ENCODE measurements at regions not wholly inside any gene's neighbourhood (a gene's known extent, or its start where the extent isn't known, plus 50 kb on each side); places are given as distances from the start of the nearest gene placed in this dataset.

DNA sequence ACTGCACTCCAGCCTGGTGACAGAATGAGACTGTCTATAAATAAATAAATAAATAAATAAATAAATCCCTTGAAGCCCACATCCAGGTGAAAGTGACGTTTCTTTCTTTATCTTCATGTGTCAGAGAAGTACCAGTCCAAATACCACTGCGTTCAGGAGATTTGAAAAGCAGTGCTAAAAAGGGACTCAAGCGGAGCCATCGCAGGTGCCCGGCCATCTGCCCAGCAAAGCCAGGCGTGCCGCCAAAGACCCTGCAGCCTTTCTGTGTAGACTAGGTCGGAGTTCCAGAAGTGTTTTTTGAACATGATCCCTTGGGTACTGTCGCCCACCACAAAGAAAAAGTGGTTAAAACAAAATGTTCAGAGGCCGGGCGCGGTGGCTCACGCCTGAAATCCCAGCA lies 65.7 kb upstream of the CEP85L start:
- SMC1A ChIA-PET (ENCODE audit: uncharacterized antibody, unreplicated experiment): no interaction called here
- H3K4me3 ChIP-seq: no peak overlapping the region
- no TSS peak for BruUV-seq (replicated peaks)
- H3K79me2 ChIP-seq (ENCODE audit: control insufficient read depth, insufficient read depth, low read length): no peaks in the 10 kb centered on the region
- H3K9me3 ChIP-seq (replicated peaks; ENCODE audit: control insufficient read depth, insufficient read depth, low read length): no peaks in the 10 kb centered on the region; the same call in 2 of the 3 replicates
- intact Hi-C loops (cut with micrococcal nuclease; ENCODE audit: unreplicated experiment): no loop called here
- H3K27me3 ChIP-seq (replicated peaks in 1 of 2; ENCODE audit: control insufficient read depth in 2 of 2, insufficient read depth in 2 of 2, low read length in 1 of 2): no peaks in the 10 kb centered on the region
- no peak overlapping the region for H3K9ac ChIP-seq (ENCODE audit: control insufficient read depth, insufficient read depth, low read length)
- H2AFZ ChIP-seq (ENCODE audit: control insufficient read depth, low read depth, low read length): no peak overlapping the region
- ATAC-seq (no peak), DNase-seq (ENCODE audit: low read depth, low spot score) (no peak), FAIRE-seq (no peak)
- H4K20me1 ChIP-seq (ENCODE audit: control insufficient read depth, insufficient read depth): no peaks in the 10 kb centered on the region
- in situ Hi-C loops (cut with MboI): no loop called here
- H3K27ac ChIP-seq (ENCODE audit: control insufficient read depth, insufficient read depth): no peak overlapping the region
- H3K4me2 ChIP-seq (ENCODE audit: control insufficient read depth, insufficient read depth): no peak overlapping the region
- H3K36me3 ChIP-seq (ENCODE audit: control insufficient read depth in 2 of 2, insufficient read depth in 2 of 2, low read length in 1 of 2): no peaks in the 10 kb centered on the region
- H3K4me1 ChIP-seq (ENCODE audit: control insufficient read depth, insufficient read depth, low read length): peaks cover 16% of the 10 kb centered on the region
- POLR2A ChIA-PET: no interaction called here
- 84% methylated on average over 13 of the region's 13 CpGs for WGBS (ENCODE audit: insufficient coverage, insufficient replicate concordance, low lambda C conversion rate, missing lambda C conversion rate)
- RAD21 ChIA-PET (ENCODE audit: unreplicated experiment): no interaction called here
- CTCF ChIA-PET: no interaction called here
- TF ChIP-seq, protein P1, sequence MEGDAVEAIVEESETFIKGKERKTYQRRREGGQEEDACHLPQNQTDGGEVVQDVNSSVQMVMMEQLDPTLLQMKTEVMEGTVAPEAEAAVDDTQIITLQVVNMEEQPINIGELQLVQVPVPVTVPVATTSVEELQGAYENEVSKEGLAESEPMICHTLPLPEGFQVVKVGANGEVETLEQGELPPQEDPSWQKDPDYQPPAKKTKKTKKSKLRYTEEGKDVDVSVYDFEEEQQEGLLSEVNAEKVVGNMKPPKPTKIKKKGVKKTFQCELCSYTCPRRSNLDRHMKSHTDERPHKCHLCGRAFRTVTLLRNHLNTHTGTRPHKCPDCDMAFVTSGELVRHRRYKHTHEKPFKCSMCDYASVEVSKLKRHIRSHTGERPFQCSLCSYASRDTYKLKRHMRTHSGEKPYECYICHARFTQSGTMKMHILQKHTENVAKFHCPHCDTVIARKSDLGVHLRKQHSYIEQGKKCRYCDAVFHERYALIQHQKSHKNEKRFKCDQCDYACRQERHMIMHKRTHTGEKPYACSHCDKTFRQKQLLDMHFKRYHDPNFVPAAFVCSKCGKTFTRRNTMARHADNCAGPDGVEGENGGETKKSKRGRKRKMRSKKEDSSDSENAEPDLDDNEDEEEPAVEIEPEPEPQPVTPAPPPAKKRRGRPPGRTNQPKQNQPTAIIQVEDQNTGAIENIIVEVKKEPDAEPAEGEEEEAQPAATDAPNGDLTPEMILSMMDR (IDR thresholded peaks at IDR 0.05 in 2 of 3, conservative IDR thresholded peaks at IDR 0.05 in 1 of 3; ENCODE audit: control insufficient read depth in 2 of 3, extremely low read depth in 1 of 3, insufficient read depth in 1 of 3, low read depth in 3 of 3, low read length in 3 of 3): no peak
- no peak for TF ChIP-seq TBL1XR1 (IDR thresholded peaks at IDR 0.05; ENCODE audit: low read depth, low read length)
- no peak for TF ChIP-seq MEF2A (IDR thresholded peaks at IDR 0.05; ENCODE audit: insufficient read depth, low read depth, low read length)
- TF ChIP-seq POLR2AphosphoS2 (IDR thresholded peaks at IDR 0.05; ENCODE audit: low read depth, low read length): no peak
- no peak for TF ChIP-seq YY1 (IDR thresholded peaks at IDR 0.05; ENCODE audit: low read depth, low read length)
- no peak for TF ChIP-seq YBX1 (IDR thresholded peaks at IDR 0.05)
- TF ChIP-seq TAF1 (IDR thresholded peaks at IDR 0.05; ENCODE audit: borderline replicate concordance, low read depth, low read length): no peak
- TF ChIP-seq MXI1 (IDR thresholded peaks at IDR 0.05; ENCODE audit: low read depth, low read length): no peak
- no peak for TF ChIP-seq ZNF207 (IDR thresholded peaks at IDR 0.05; ENCODE audit: borderline replicate concordance)
- no peak for TF ChIP-seq STAT1 (conservative IDR thresholded peaks at IDR 0.05)
- TF ChIP-seq, protein P2, sequence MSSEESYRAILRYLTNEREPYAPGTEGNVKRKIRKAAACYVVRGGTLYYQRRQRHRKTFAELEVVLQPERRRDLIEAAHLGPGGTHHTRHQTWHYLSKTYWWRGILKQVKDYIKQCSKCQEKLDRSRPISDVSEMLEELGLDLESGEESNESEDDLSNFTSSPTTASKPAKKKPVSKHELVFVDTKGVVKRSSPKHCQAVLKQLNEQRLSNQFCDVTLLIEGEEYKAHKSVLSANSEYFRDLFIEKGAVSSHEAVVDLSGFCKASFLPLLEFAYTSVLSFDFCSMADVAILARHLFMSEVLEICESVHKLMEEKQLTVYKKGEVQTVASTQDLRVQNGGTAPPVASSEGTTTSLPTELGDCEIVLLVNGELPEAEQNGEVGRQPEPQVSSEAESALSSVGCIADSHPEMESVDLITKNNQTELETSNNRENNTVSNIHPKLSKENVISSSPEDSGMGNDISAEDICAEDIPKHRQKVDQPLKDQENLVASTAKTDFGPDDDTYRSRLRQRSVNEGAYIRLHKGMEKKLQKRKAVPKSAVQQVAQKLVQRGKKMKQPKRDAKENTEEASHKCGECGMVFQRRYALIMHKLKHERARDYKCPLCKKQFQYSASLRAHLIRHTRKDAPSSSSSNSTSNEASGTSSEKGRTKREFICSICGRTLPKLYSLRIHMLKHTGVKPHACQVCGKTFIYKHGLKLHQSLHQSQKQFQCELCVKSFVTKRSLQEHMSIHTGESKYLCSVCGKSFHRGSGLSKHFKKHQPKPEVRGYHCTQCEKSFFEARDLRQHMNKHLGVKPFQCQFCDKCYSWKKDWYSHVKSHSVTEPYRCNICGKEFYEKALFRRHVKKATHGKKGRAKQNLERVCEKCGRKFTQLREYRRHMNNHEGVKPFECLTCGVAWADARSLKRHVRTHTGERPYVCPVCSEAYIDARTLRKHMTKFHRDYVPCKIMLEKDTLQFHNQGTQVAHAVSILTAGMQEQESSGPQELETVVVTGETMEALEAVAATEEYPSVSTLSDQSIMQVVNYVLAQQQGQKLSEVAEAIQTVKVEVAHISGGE (CRISPR knock-in tag; IDR thresholded peaks at IDR 0.05): no peak
- TF ChIP-seq, protein P3, sequence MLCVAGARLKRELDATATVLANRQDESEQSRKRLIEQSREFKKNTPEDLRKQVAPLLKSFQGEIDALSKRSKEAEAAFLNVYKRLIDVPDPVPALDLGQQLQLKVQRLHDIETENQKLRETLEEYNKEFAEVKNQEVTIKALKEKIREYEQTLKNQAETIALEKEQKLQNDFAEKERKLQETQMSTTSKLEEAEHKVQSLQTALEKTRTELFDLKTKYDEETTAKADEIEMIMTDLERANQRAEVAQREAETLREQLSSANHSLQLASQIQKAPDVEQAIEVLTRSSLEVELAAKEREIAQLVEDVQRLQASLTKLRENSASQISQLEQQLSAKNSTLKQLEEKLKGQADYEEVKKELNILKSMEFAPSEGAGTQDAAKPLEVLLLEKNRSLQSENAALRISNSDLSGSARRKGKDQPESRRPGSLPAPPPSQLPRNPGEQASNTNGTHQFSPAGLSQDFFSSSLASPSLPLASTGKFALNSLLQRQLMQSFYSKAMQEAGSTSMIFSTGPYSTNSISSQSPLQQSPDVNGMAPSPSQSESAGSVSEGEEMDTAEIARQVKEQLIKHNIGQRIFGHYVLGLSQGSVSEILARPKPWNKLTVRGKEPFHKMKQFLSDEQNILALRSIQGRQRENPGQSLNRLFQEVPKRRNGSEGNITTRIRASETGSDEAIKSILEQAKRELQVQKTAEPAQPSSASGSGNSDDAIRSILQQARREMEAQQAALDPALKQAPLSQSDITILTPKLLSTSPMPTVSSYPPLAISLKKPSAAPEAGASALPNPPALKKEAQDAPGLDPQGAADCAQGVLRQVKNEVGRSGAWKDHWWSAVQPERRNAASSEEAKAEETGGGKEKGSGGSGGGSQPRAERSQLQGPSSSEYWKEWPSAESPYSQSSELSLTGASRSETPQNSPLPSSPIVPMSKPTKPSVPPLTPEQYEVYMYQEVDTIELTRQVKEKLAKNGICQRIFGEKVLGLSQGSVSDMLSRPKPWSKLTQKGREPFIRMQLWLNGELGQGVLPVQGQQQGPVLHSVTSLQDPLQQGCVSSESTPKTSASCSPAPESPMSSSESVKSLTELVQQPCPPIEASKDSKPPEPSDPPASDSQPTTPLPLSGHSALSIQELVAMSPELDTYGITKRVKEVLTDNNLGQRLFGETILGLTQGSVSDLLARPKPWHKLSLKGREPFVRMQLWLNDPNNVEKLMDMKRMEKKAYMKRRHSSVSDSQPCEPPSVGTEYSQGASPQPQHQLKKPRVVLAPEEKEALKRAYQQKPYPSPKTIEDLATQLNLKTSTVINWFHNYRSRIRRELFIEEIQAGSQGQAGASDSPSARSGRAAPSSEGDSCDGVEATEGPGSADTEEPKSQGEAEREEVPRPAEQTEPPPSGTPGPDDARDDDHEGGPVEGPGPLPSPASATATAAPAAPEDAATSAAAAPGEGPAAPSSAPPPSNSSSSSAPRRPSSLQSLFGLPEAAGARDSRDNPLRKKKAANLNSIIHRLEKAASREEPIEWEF (IDR thresholded peaks at IDR 0.05; ENCODE audit: insufficient replicate concordance, low read depth, low read length): no peak
- no peak for TF ChIP-seq SREBF1 (IDR thresholded peaks at IDR 0.05; ENCODE audit: low read length)
- TF ChIP-seq, protein P4, sequence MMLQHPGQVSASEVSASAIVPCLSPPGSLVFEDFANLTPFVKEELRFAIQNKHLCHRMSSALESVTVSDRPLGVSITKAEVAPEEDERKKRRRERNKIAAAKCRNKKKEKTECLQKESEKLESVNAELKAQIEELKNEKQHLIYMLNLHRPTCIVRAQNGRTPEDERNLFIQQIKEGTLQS (IDR thresholded peaks at IDR 0.05; ENCODE audit: borderline replicate concordance, extremely low read depth, low read depth, low read length): no peak

Data from GM12878 (cell line).